HG02870 (cell line): ENCODE measurements at regions not wholly inside any gene's neighbourhood (a gene's known extent, or its start where the extent isn't known, plus 50 kb on each side); places are given as distances from the start of the nearest gene placed in this dataset.
"Not testable (repeated sequence)": the region's sequence is repeated elsewhere in the genome, so short reads cannot be mapped to it uniquely, and the experiment has no call there.

Experiments used
- ATAC-seq: cut with Tn5 transposase; IDR thresholded peaks from one replicate; pipeline ENCODE4 v1.9.1; 2021; ENCODE audit warnings: mild to moderate bottlenecking, moderate library complexity; ENCODE audit not compliant: unreplicated experiment

DNA sequence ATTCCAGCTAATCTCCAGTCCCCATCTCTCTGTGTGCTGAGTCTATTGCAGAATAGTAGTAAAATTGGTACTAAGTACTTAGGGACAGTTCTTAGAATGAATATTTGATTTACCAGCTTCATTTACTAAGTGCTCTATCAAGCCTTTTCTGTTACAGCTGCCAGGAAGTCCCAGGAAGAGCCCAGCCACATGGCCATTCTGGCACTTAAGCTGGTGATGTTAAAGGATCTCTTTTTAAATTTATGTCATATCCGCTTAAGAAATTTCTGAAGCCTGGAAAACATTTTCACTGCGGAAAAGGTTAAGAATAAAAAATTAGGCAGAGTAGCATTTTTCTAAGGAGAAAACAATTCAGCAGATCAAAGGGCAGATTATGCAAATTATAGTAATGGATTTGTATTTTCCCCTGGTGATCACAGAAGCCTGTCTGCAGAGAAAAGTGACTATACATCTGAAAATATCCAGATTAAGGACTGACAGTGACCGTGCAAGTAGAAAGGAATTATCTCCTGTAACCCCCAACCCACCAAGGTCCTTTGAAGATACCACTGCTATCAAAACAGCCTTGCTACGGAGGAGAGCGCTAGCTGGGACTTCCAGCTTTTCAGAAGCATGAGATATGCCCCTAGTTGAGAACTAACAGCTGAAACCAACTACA, 260.8 kb downstream of the SH3BP4 start:
- no peak for ATAC-seq

DNA sequence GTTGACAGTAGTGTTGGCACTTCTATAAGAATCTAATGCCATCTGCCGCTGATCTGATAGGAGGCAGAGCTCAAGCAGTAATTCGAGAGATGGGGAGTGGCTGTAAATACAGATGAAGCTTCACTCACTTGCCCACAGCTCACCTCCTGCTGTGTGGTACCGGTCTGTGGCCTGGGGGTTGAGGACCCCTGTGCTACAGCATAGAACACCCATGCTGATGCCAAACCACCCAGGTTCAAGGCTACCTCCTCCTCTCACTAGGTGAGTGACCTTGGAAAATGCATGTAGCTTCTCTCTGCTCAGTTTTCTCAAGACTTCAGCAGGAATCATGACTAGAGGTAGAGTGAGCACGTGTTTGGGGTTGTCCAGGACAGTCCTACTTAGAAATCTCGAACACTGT, 263.4 kb downstream of the SH3BP4 start:
- ATAC-seq: no peak

DNA sequence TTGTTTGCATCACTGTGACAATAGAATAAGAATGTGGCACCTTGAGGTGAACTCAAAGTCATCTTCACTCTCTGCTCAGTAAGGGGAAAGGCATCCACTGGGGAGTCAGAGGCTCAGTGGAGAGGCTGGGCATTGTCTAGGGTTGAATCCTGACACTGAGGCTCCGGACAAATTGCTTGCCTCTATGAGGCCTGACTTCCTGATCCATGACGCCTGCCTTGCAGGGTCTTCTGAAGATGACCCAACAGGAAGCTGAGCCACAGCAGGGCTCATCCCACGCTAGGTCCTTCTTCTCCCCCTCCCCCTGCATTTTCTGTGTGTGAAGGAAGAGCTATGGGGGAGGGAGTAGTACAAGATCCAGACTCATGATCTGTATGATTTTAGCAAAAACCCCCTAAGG, 265.1 kb downstream of the SH3BP4 start:
- ATAC-seq: no peak

DNA sequence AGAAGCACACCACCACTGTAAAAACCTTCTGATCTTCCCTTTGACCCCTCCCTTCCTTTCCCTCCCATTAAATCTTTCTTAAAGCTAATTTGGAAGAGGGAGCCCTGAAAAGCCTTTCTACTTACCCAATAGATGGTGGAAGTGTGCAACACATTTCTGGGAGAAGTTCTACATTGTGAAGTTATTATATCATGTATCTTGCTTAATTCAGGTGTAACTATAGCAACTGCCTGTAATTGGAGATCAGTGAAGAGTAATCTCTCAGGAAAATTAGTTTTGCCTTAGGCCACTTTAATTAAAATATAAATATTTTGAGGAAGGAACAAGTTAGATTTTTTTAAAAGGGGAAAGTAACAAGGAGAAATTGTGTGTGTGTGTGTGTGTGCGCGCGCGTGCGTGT, 266.0 kb downstream of the SH3BP4 start:
- no peak for ATAC-seq

DNA sequence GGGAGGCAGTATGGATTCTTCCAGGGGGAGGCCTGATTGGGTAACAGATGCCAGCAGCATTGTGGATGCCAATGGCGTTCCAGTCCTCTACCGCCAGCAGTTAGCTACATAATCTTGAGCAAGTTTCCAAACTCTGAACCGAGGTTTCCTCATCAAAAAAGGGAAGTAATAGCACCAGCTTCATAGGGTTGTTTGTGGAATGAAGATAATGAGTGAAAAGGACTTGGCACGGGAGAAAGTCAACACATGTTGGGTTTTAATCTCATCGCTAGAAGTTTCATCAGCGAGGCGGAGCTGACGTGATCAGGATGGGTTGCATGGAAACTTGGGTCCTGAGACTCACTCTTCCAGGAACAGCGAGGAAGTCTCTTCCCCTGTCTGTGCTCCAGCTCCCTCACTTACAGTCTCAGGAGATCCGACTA, 266.7 kb downstream of the SH3BP4 start:
- no peak for ATAC-seq

DNA sequence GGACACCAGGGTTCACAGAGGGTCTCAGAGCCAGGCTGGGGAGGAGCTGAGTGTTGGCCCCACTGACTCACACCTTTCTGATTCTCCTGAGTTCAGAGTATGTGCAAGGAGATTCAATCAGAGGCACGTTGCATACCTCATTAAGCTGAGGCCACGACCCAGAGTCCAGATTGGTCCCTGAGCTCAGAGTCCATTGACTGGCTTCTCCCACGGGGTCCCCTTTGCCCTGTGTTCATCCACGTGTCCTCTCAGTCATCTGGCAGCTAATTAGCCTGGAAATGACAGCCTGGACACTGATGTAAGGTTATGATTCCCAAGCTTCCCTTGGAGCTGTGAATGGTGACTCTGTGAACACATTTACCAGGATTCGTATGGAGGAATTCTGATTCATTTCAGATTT, 267.2 kb downstream of the SH3BP4 start:
- ATAC-seq: no peak

DNA sequence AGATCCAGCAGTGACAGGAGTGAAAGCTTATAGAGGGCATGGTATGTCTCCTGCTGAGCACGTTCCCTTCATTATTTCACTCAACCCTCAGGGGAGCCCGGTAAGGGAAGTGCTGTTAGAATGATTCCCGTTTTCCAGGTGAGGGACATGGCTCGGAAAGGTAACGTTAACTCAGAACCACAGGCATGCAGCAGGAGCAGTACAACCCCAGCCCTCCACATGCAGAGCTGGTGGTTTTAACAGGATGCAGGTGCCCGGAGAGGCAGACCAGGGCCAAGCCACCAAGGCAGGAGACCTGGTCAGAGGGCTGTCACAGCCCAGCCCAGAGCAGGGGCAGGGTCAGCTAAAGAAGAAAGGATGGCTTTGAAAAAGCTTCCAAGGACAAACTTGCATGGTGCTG, 268.5 kb downstream of the SH3BP4 start:
- ATAC-seq: no peak

DNA sequence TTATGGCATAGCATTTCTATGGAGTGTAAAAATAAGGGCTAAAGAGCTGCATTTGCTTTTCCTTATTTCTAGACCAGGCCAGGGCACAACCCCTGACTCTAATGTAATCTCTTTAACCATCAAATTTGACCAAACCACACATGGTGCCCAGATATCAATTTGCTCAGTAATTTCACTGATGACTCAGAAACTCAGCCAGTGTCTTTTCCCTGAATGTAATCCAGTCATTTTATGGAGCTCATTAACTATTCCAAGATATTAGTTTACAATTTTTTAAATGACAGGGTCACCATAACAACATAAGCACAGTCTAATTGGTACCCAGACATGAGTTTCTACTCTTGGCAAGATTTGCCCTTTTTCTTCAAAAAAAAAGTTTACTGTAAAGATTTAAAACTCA, 270.8 kb upstream of the AGAP1 start:
- no peak for ATAC-seq

DNA sequence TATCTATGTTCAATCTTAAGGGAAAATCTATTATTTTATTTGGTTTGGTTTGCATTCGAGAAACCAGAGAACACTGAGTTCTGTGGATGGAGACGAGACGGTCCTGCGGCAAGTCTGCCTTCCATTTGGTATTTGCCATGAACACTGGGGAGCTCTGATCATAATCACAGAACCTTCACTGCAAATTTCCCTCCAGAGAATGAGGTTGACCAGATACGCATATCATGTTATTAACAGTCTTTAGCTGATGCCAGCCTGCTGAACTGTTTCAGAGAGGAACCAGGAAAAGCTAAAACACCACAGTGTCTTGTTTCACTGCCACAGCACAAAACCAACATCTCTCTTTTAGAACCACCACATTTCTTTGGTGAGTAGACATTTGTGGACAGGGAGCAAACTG, 269.4 kb upstream of the AGAP1 start:
- ATAC-seq: no peak

DNA sequence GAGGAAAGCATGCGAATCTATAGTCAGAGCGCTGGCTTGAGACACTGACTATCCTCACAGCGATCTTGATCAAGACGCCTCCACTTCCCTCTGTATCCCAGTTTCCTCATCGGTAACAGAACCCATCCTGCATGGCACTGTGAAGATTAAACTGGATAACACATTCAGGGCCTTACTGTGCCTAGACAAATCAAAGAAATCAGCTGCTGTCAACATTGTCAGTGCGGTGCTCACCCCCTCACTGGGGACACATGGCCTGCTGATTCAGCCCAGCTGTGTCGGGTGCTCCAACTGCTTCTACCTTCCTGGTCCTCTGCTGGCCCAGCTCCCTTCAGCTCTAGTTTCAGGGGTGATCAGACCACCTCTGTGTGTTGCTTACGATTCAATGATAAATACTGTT, 268.6 kb upstream of the AGAP1 start:
- no peak for ATAC-seq

DNA sequence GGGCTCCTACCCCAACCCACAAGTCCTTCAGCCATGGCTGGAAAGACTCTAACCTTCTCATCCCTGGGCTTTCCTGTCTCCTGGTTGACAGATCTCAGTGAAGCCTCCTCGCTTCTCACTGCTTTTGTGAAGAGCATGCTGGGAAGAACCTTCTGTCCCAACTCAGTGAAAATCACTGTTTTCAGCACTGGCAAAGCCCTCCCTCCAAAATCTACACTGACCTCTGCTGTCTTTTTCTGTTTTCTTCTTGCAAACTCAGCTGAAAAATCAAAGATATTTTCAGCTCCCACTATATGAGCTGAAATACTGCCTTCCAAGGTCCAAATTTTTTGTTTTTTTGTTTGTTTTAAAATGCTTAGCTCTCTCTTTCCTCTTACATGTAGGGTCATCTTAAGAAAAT, 266.3 kb upstream of the AGAP1 start:
- ATAC-seq: no peak

DNA sequence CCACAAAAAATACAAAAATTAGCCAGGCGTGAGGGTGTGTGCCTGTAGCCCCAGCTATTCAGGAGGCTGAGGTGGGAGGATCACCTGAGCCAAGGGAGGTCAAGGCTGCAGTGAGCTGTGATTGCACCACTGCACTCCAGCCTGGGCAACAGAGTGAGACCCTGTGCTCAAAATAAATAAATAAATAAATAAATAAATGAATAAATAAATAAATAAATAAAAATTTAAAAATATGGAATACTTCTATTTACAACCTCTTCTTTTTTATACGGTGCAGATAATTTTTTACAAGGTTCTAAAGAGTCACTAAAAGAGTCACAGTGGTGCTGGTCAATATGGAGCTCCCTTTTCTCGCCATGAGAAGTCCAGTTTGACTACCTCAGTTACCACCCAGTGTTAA, 265.4 kb upstream of the AGAP1 start:
- not testable (repeated sequence) for ATAC-seq

DNA sequence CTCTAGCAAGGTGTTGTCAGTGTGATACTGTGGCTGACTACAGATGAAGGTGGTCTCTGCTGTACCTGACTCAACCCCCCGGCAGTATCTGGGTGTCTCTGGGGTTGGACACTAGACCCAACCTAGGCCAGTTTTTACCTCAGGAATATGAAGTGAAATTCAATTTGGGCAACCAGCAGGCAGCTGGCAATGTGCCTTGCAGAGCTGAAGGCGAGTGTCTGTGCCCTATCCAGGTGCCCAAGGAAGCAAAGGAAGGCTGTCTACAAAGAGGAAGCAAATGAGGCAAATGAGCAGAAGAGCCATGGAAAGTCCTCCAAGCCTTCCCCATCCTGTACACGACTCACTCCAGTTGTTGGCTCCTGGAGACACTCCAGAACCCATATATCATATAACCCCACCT, 264.6 kb upstream of the AGAP1 start:
- ATAC-seq: no peak

DNA sequence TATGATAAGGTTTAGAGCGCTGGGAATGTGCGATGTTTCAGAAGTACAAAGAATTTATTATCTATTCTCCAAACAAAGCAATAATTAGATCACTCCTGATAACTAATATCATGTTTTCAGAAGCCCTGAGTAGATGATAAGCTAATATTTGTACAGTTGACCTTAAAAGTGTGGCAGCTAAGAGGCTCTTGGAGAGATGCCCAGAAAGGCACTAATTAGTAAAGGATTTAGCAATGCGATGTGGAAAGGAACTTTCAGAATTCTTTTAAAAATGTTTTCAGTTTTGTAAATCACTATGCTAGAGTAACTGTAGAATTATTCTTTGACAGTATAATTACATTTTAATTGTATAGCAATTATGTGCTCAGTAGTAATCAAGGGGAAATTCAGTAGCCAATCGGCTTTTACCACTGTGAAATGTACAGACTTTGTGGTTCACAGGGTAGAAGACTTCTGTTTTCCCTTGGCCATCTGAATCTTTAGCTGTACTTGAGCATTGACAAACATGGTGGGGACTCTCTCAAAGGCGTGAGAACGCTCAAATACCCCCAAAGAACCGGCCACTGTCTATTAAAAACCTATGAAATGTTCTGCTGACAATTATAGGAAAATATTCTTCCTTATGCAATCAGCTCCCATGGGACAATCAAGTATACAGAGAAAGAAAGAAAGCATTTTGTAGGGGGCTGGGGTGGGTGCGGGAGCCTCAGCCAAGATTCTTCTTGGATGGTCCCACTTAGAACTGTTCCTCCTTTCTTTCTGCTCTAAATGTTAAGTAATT, 262.8 kb upstream of the AGAP1 start:
- no peak for ATAC-seq

DNA sequence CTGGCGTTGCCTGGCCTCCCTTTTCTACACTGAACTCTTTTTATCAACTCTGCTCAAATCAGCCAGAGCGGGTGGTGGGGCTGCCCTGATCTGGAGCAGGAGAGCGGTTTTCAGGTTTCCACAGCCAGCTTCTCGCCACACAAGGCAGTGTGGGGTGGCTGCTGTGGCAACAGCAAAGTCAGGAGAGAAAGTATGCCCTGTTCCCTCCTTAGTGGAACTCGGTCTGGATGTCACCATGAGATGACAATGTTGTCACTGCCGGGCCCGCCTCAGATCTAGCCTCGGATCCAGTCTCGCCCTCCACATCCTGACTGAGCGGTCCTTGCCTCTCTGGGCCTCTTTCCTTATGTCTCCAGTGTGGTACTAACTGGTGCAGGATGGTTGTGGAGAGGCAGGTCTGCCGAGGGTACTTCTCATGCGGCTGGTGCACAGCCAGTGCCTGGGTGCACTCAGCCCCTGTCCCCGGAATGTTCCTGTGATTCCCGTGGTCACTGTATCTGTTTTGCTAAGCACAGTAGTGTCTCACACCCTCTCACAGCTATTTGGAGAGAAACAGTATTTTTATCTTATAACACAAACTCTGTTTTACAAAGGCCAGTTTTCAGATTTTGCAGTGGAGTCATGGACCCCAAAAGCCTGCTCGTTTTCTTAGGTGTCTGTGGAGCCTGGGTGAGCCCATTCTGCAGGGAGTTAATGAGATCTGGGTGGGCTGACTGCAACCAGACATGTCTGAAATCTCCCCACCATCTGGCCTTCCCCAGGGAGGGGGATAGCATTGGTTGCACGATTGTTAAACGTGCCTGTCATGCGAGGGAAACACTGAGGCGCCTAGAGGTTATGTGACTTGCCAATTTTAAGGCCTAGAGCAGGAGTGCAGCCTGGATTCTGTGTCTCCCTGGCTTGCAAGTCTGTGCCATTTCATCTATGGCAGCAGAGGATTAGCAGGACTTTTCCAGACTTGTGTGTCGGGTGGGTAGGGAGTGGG, 261.1 kb upstream of the AGAP1 start:
- no peak for ATAC-seq

DNA sequence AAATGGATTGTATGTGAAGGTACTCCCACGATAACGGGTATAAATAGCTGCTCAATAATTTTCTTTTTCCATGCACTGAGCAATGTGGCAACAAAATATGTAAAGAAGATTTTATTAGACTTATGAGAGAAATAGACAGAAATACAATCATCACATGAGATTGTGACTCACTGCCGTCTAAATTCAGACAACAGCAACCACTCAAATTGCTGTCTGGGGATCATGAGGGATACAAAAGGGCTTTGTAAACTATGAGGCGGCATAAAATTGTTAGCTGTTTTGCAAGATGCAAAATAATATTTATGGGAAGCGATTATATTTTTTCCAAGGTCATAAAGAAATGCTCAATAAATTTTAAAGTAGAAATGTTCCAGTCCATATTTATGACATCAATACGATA, 259.1 kb upstream of the AGAP1 start:
- ATAC-seq: no peak

DNA sequence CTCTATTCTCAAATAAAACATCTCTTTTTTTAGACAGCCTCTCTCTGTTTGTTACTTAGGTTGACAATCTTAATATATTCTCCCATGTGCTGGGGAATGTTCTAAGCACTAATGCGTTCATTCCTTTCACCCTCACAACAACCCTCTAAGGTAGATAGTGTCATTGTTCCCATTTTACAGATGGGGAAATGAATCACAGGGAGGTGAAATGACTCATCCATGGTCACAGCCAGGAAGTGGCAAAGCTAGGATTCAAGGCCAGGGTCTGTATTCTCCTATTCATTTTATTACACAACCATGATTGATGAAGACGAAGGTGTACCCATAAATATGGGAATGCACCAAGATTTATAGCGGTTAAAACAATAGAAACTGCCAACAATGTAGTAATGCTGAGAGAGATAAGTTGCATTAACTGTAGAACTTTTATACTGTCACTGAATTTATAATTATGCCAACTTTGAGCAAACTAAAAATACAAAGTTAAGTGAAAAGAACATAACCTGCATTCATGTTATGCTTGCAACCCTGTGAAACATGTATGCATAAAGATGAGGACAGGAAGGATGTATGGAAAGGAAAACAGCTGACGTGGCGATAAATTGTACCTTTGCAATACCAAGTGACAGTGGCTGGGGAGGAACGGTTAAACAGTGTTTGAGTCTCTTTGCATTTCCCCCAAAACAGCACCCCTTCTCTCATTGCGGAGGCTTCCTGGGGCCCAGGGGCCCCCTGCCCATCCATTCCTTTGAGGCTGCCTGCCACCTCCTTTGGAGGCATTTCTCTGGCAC, 257.7 kb upstream of the AGAP1 start:
- ATAC-seq: no peak

DNA sequence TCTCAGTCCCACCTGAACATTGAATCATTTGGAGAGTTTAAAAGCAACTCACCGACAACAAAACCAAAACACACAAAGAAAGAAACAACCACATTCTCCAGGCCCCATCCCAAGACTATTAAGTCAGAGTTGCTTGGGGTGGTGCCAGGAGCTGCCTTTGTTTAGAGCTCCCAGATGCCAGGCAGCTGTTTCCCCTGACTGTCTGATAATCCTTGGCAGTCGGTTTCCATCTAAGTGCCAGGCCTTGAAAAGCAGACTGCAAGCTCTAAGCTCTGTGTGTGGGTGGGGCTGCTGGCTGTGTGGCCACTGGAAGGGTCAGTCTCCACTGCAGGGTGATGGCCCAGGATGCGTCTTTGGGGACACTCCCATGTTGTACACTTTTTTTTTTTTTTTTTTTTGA, 255.3 kb upstream of the AGAP1 start:
- no peak for ATAC-seq

DNA sequence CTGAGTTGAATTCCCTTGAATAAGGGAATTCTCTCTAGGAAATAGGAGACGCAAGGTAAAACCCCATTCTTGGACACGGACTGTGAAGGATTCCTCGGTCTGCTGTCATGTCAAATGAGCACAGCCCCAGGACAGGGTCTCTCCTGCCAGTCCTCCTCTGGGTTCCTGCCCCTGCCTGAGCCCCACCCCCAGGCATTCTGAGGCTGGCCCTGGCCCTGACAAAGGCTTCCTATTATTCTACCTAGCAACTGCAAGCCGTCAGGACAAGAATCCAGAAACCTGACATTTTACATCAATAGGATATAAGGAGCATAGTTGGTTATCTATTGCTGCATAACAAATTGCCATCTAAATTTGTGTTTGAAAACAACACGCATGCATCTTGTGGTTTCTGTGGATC, 253.3 kb upstream of the AGAP1 start:
- ATAC-seq: no peak

DNA sequence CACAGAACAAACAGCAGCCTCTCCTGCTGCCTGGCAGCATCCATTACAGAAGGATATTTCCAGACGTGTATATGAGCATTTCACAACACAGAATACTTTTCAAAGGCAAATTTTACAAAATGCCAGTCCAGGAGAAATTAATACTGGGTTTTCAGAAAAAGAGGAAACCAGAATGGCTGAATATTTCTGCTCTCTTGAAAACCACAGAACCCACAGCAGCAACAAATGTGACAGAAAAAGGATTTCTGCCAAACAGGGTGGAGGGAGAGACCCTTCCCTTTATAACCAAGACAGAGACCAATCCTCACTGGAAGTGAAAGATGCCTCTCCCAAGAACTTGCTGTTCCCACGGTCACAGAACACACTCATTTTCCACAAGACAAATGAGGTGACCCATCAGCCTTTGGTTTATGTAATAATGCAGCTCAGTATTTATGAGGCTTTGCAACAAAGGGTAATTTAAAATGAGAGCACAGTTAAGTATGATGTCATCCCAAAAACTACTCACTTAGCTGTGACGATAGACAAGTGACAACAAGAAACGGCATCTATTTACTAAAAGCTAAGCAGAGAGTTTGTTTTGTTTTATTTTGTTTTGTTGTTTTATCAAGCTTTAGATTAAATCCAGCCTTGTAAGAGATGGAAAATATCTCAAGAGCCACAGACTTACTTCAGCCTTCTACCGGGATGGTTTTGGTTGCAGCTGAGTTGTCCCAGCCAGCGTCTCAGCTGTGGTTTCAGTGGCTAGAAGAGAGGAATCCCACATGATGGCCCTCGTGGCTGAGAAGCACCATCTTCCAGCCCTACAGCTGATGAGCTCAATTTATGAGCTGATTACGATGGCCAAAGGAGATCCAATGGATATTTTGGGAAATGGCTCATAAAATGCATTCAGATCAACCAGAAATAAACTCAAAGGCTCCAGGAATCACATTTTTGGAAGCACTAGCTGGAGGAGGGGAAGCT, 249.3 kb upstream of the AGAP1 start:
- no peak for ATAC-seq
